GM19238 (cell line): ENCODE measurements at regions not wholly inside any gene's neighbourhood (a gene's known extent, or its start where the extent isn't known, plus 50 kb on each side); places are given as distances from the start of the nearest gene placed in this dataset.
A peak's percentile ranks its signal among the peaks of the same experiment; 100 is the strongest.

Experiments
- DNase-seq: peaks from one replicate; pipeline ENCODE4 v3.0.0; 2011; ENCODE audit warnings: low spot score; ENCODE audit not compliant: insufficient read length

DNA sequence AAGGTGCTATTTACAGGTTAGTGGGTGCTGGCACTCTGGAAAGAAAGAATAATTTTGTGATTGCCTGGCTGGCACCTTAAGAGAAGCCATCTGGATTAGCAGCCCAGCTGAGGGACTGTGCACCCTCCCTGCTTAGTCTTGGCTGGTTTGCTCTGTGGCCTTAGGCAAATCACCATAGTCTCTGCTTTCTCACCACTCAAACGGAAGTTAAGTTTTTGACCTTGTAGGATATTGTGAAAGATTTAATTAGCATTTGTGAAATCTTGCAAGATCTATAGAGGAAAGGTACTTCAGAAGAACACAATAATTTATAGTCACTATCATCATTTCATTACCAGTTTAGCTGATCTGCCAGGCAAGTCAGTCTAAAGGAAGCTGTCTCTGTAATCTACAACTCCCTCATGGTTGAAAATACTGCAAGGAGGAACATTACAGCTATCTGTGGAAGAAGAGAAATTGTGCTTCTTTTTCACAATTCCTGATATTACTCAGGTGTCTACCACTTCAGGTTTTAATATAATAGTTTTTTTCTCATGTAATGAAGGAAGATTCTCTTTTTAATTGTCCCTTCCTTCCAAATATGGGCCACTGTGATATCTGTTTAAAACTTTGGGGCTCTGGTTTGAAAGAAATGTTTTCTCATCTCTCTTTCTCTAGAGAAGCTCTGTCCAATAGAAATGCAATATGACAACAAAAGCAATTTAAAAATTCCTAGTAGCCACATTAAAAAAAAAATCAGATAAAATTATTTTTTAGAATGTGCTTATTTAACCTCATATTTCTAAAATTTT, 219.6 kb downstream of the PTEN start:
- DNase-seq: peak; percentile 41

DNA sequence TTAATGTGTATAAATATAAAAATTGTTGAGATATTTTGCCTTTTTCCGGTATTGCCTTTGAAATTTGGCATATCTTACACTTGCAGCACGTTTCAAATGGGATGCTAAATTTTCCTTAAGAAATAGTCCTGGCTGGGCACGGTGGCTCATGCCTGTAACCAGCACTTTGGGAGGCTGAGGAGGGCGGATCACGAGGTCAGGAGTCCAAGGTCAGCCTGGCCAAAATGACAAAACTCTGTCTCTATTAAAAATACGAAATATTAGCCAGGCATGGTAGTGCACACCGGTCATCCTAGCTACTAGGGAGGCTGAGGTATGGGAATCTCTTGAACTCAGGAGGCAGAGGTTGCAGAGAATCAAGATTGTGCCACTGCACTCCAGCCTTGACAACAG, 220.2 kb downstream of the PTEN start:
- DNase-seq: no peak

DNA sequence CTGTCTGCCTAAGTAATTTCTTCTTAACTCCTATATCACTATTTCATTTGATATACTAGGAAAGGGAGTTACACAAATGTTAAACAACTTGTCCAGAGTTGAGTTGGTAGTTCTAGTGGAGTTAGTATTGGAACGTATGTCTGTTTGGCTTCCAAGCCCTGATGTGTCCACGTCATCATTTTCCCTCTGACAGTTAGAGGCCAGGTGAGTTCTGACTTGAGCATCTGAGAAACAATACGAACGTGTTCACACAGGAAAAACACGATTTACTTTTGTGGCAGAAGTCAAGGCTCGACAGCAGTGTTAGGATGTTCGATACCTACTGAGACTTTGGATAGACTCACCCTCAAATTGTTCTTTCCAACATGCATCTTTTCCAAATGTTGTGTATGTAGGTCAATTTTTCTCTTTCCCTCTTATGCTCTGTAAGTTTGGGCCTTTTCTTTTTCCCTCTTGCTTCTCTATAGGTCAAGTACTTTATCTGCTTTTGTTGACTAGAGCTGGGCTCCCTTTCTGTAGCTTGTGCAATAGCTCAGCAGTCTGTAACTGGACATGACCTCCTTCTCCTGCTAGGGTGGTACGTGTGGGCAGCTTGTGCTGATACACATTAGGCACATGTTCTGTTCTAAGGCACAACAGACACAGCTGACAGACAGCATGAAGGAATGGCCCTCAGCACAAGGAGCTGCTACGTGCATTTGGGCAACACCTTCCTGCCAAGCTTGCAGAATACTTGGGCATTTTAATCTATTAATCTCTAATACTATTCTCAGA, 222.9 kb downstream of the PTEN start:
- DNase-seq: no peak

DNA sequence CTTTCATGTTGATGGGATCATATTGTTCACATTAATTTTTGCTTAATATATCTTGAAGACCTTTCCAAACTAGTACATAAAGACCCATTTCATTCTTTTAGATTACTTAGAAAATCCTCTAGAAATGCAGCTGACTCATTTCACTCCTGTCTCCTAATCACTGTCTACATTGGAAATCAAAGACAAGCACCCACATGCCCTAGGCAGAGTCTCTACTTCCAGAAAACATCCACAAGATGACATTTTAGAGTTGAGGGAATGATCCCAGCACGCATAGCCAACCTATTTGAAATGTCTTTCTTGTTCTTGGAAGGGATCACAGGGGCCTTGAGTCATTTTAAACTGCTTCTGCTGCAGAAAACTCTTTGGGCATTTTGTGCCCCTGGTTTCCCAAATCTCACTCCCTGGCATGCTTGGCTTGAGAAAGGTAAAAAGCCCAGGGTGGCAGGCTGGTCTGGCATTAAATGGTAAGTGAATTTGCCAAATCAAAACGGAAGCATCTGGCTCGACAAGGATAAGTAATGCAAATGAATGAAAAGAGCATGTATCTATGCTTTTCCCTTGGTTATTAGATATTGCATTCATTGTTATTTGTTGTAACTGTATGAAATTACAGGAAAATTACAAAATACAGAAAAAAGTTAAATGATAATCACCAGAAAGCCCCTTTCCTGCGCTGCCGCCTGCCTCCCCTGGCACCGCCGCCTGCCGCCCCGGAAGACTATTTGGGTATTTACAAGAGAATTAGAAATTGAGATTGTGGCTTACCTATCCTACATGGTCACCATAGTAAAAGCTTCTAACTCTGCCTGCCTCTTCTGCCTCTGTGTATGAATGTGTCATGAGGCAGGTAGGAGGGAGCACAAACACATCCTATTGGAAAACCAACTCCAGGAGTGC, 225.3 kb downstream of the PTEN start:
- DNase-seq: no peak

DNA sequence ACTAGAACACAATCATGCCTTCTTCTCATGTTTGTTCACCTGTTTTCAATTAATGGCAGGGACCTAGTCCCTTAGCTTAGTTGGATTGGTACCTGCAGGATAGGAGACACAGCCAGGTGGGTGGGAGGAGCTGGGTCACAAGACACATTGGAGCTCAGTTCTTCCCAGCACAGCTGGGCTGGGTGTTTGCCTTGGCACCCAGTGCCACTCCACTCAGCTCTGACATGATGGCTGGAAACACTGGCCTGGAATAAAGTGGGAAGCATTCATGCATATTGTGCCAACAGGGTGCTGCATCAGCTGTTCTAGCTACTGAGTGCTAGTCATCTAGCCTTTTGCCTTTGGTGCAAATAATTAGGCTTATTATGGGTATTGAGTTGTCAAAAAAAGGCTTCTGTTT, 226.1 kb downstream of the PTEN start:
- no peak for DNase-seq

DNA sequence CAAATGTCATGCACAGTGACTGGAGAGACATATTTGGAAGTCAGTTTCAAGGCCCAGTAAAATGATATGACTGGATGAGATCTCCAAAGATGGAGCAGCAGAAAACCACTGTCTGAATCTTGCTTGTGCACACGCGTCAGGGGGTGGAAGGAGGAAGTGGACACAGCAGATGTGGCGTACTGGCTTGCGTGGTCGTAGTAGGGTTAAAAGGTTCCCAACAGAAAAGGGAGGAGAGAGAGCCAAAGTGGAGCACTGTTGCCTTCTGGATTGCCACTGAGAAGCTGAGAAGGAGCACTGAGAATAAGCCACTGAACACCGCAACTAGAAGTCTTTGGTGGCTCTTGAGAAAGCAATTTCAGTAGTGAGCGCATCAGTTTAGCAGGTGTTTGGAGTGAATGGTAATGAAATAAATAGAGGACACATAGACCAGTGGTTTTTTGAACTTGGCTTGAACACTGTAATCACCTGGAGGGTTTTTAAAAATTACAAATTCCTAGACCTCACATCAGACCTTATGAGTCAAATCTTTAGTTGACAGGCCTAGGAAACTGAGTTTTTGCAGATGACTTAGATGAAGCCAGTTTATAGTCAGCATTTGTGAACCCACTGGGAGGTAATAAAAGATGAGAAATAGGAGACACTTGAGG, 227.3 kb downstream of the PTEN start:
- no peak for DNase-seq

DNA sequence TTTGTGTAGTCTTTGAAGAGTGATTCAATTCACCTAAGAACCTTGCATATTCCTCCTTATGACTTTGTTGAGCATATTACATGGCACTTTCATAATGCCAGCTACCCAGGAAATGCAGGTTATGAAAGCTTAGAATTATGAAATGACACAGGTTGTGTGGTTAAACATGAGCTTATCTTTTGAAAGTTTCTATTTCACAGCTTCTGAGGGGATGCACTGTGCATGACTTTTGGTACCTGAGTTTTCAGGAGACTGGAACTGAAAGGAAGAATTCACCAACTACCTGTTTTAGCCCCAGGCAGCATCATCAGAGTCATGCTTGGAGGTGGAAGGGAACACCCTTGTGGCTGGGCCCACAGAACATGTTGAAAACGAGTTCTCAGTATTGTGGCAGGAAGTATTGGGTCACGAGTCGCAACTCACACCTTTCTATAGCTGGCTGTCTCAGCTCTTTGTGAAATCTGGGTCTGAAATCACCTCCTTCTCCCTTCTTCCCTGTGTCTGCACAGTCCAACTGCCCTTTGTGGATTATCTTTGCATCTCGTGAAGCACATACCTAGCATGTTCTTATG, 228.2 kb downstream of the PTEN start:
- DNase-seq: peak; percentile 60

DNA sequence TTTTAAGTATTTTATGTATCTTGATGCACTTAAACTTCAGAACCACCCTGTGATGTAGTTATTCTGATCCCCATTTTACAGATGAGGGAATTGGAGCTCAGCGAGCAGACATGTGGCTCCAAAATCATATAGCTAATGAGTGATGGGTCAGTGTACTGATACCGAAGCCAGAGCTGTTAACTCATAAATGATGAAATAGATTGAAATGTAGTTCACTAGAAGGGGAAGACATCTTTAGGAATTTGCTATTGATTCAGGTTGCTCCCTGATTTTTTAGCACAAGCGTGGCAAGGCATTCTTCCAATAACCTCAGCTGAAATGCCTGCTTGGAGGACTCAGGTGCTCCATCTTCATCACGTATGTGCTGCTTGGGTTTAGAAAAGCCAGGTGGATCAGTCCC, 228.8 kb downstream of the PTEN start:
- no peak for DNase-seq

DNA sequence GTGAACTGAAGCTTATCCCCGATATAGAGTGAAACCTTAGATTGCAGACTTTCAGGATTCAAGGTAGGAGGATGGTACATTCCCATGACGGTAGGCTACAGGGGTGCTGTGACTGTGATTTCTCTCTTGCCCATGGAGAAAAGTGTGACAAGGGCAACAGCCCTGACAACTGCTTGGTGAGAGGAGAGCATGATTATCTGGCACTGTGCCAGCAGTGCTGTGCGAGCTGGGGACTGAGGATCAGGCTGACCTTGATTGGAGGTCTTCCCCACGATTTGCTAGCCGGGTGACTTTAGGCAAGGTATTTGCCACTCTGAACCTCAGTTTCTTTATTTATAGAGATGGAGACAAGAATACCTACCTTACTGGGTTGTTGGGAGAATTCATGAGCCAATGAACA, 229.5 kb downstream of the PTEN start:
- DNase-seq: no peak

DNA sequence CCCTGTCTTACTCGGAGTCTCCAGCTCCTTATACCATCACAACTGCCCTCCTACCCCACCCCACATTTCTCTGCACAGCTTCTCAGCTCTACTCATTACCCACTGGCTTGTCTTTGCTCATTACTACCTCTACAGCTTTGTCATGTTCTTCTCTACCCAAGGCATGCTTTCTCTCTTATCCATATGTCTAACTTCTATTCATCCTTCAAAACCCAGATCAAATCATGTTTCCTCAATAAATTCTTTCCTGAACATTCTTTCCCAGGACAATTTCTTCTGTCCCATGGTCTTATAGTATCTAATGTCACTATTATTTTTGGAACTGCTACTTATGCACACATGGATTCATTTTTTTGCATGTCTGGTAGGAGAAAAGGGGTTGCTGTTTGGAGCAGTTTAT, 231.4 kb downstream of the PTEN start:
- no peak for DNase-seq

DNA sequence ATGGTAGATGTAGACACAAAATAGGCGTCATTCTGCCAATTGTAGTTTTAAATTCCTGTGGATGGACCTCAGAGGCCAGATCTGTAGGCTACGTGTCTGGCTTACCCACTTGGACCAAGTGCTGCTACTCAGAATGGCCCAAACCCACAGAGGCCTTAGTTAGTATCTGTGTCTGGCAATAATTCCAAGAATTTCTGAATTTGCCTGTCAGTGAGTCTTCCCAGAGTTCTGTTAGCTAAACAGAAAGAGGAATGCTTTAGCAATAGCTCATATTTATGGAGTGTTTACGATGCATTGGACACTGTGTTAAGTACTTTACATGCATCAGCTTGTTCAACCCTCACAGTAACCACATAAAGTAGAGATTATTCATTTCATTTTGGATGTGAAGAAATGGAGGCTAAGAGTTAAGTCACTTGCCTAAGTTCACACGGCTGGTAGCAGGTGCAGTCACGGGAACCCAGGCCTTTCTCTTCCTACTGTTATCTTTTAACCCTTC, 231.8 kb downstream of the PTEN start:
- no peak for DNase-seq

DNA sequence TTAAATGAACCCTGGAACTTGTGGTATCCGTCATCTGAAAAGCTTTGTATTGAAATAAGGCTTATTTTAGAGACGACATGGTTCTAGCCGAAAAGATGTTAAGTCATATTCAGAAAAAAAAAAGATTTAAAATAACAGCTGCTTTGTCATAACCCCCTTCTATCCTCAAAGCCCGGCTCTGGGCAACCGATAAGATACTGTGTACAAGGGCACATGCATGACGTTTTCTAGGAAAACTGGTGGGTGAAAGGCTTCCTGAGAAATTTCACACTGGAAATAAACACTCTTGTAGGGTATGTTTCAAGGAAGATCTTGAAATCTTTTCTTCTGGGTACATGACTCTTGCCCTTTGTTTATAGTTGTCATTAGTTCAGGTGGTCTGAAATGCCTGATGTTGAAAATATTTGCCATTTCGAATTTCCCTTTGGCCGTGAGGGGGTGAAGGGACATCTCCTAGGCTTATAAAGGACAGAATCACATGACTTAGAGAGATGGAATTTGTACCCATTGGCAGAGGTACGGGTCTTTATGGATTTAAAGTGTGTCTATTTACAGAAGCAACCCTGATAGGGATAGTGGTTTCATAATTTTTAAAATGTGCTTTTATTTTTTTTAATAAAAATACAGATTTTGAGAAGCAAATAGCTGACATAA, 232.5 kb downstream of the PTEN start:
- no peak for DNase-seq

DNA sequence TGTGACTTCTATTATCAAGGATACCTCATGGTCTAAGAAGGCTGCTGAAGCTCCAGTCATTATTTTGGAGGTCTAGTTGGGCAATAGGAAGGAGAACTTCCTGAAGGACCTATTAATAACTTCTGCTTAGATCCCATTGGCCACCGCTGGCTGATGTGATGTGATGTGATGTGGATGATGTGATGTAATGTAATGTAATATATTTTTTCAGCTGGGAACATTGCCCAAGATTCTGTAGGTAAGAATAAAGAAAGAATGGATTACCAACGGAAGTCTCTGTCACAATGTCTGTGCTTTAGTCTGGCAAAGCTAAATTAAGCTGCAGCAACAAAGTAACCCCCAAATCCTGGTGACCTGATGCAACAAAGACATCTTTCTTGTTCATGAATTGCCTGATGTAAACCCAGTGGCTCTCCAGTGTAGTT, 233.7 kb downstream of the PTEN start:
- no peak for DNase-seq

DNA sequence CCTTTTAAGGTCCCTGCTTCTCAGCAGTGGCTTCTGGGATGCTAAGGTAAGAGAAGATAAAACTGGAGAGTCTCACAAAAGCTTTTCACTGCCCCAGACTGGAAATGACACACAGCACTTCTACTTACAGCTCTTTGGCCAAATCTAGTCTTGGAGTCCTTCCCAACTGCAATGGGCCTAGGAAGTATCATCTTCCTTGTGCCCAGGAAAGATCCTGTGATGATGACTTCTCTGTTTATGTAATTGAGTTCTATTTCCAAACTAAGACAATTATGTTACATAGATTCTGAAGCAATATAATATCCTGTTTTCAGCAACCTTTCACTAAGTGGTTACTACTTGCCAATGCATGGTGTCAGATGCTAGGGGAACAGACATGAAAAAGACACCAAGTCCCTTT, 234.1 kb downstream of the PTEN start:
- no peak for DNase-seq

DNA sequence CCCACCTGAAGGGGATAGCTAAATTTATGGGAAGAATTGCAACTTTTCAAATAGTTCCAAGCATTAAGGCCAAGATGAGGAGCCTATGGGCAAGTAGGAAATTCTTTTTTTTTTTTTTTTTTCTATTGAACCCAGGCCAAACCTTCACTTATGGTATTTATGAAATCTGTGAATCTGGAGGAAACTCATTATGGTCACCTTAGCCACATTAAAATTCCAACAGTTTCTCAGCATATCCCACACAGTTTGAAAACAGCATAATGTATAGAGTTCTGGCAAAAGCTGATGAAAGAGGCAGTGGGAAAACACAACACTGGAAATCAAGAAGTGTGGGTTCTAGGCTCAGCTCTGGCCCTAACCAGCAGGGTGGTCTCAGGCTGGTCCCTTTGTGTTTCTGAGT, 236.9 kb downstream of the PTEN start:
- DNase-seq: no peak

DNA sequence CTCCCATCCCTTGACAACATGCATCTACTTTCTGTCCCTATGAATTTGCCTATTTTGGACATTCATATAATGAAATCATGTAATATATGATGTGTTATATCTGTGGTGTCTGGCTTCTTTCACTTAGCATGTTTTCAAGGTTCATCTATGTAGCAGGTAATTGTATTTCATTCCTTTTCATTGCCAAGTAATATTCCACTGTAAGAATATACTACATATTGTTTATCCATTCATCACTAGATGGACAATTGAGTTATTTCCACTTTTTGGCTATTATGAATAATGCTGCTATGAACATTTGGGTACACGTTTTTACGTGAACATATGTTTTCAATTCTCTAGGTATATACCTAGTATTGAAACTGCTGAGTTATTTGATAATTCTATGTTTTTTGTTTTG, 238.2 kb downstream of the PTEN start:
- no peak for DNase-seq

DNA sequence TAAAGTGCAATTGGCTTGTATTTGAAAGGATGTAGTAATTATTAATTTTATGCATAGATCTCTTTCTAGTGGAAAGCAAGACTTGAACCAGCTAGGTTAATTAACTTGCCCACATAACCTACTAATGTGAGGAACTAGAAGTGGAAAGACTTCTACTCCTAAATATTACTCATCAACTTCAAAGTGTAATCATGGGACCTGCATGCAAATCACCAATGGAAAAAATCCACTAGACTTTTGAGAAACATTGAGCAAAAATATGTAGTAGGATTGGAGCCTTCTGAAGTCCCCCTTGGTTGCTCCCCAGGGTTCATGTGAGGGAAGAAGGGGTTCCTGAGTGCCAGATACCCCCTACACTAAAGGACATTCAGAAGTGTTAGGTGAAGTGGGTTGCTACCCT, 240.2 kb downstream of the PTEN start:
- DNase-seq: no peak

DNA sequence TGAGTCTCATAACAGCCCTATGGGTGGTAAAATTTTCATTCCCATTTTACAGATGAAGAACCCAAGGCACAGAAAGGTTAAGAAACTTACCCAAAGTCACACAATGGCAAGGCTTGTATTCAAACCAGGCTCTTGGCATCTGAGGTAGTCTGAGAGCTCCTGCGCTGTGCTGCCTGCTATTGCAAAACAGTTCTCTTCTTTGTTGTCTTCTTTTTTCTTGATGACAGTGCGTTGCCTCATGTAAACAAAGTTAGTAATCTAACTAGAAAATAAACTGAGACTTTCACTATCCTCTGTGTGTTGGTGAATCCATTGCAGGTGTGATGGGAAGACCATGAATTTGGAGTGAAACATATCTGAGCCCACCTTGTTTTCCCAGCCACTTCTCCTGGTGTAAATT, 240.8 kb downstream of the PTEN start:
- no peak for DNase-seq

DNA sequence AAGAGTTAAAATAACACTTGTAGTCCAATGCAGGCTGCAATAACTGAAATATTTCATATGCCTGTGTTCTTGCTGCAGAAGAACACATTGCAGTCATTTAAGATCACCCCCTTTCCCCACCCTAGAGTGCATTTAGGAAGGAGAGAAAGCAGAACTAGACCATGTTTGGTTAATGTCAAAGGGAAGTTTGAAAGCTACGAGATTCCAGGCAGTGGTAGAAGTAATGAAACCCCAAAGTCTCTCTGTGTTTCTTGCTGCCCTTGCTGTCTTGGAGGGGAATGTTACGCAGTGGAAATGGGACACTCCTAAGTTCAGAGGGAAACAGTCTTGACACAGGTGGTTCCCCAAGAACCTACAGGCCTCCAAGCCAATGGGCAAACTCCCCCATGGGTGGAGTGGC, 242.9 kb downstream of the PTEN start:
- no peak for DNase-seq

DNA sequence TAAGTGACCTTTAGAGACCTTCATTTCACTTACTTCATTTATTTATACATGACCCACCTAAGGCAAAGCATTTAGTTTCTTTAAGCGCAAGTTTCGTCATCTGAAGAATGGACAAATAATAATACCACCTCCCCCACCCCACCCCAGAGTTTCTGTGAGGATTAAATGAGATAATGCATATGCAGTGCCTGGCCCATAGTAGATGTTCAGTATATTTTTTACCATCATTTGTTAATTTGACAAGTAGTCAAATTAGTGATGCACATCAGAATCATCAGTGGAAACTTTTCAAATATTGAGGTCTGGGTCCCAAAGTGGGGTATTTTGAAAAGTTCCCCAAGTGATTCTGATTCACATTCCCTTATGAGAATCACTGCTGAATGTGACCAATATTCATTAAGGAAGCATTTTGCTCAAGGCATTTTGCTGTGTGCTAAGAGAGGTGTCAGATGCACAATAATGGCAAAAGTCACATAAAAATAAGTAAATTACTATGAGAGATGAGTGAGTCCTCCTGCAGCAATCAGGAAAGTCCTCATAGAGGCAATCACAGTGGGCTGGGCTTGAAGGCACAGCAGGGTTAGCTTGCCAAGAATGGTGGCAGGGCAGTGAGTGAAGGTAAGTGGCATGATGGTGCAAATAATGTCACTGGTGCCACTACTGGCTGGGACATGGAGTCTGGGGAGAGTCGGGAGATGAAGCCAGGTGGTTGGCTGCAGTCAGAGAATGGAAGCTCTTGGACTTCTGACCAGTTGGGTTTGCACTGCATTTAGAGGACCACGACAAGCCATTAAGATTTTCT, 244.1 kb downstream of the PTEN start:
- DNase-seq: no peak
